Naive thymus-derived CD8-positive, alpha-beta T cell (primary cell): ENCODE measurements at regions not wholly inside any gene's neighbourhood (a gene's known extent, or its start where the extent isn't known, plus 50 kb on each side); places are given as distances from the start of the nearest gene placed in this dataset.

Experiments used
- ATAC-seq, 2 donors: fragments of 150-1000 bp; cut with Tn5 transposase in 1 of 2; sonication (Bioruptor Pico), chemical (Tn5 transposase) in 1 of 2; 1 replicate in 1 of 2; 2 replicates in 1 of 2; pipeline ENCODE4 v1.10.0; 2021; ENCODE audit warnings: mild to moderate bottlenecking in 2 of 2, moderate library complexity in 2 of 2
- POLR2A ChIA-PET: fragments of 350-600 bp; sonication (Branson Sonifier 250); formaldehyde crosslinking; loops from one replicate; lab custom pipeline; 2021; ENCODE audit warnings: antibody characterized with exemption; lab: Charles Lee
- DNase-seq, 10 donors: peaks; one replicate each; pipeline versions ENCODE4 v3.0.0 to v3.0.0-alpha.2; 2020 to 2022
- H3K27ac Mint-ChIP-seq, 10 donors: one replicate each; pipeline ENCODE4 v1.8.0; 2020 to 2022; ENCODE audit warnings: mild to moderate bottlenecking in 10 of 10, mixed read lengths in 10 of 10, moderate library complexity in 4 of 10, inconsistent platforms in 1 of 10
- H3K27me3 Mint-ChIP-seq, 5 donors: one replicate each; pipeline ENCODE4 v1.8.0; 2021 to 2022; ENCODE audit warnings: mixed read lengths in 5 of 5
- H3K36me3 Mint-ChIP-seq, 3 donors: one replicate each; pipeline ENCODE4 v1.8.0; 2020 to 2022; ENCODE audit warnings: mixed read lengths in 3 of 3, mild to moderate bottlenecking in 2 of 3, inconsistent platforms in 1 of 3
- H3K4me1 Mint-ChIP-seq, 4 donors: one replicate each; pipeline ENCODE4 v1.8.0; 2021 to 2022; ENCODE audit warnings: mixed read lengths in 4 of 4
- H3K4me3 Mint-ChIP-seq, 10 donors: one replicate each; pipeline ENCODE4 v1.8.0; 2020 to 2022; ENCODE audit warnings: mild to moderate bottlenecking in 10 of 10, mixed read lengths in 10 of 10, moderate library complexity in 6 of 10, inconsistent platforms in 1 of 10
- H3K9me3 Mint-ChIP-seq, 9 donors: one replicate each; pipeline ENCODE4 v1.8.0; 2020 to 2022; ENCODE audit warnings: mixed read lengths in 9 of 9, mild to moderate bottlenecking in 3 of 9, inconsistent platforms in 1 of 9, moderate library complexity in 1 of 9

DNA sequence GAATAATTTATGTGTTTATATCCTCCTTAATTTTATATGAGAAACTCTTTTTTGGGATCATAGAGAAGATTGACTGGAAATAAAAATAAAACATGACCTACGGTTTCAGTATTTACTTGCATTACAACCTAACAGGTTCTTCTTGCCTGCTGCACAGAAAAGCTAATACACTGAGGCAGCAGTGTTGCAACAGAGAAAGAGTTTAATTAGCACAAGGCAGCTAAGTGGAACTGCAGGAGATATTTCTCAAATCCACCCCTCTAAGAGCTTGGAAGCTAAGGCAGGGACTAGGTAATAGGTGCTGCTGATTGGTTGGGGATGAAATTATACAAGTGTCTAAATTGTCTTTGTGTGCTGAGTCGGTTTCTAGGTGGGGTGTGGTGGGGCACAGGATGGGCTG is 380.9 kb downstream of the DIRAS2 start:
- DNase-seq (no peak), ATAC-seq (no peak)
- Mint-ChIP-seq H3K36me3 (peaks cover 0 to 12% (median 0%) of the 10 kb centered on the region in 3 donors), H3K9me3 (peaks cover 0 to 22% (median 15%) of the 10 kb centered on the region in 9 donors), H3K27me3 (peaks cover 10 to 20% (median 17%) of the 10 kb centered on the region in 5 donors), H3K27ac (no peak overlapping the region), H3K4me3 (no peak overlapping the region), H3K4me1 (no peaks in the 10 kb centered on the region)
- POLR2A ChIA-PET: no interaction called here

GRCh38 chr9:90268613-90269012 is 374.0 kb downstream of the DIRAS2 start:
- H3K36me3 Mint-ChIP-seq: no peaks in the 10 kb centered on the region
- no peak for DNase-seq
- POLR2A ChIA-PET: no interaction called here
- ATAC-seq: no peak
- H3K27ac Mint-ChIP-seq: no peak overlapping the region
- H3K27me3 Mint-ChIP-seq: peaks cover 12 to 26% (median 19%) of the 10 kb centered on the region in 5 donors
- no peaks in the 10 kb centered on the region for H3K9me3 Mint-ChIP-seq
- H3K4me3 Mint-ChIP-seq: no peak overlapping the region
- no peaks in the 10 kb centered on the region for H3K4me1 Mint-ChIP-seq

- H3K27me3 Mint-ChIP-seq: peaks cover 11 to 30% (median 22%) of the 10 kb centered on the region in 5 donors
- ATAC-seq: no peak
- H3K36me3 Mint-ChIP-seq: no peaks in the 10 kb centered on the region
- POLR2A ChIA-PET: no interaction called here
- H3K4me1 Mint-ChIP-seq: no peaks in the 10 kb centered on the region
- H3K9me3 Mint-ChIP-seq: no peaks in the 10 kb centered on the region
- no peak overlapping the region for H3K4me3 Mint-ChIP-seq
- no peak for DNase-seq
- no peak overlapping the region for H3K27ac Mint-ChIP-seq
Observed at GRCh38 chr9:90271707-90272106, 370.9 kb downstream of the DIRAS2 start.

DNA sequence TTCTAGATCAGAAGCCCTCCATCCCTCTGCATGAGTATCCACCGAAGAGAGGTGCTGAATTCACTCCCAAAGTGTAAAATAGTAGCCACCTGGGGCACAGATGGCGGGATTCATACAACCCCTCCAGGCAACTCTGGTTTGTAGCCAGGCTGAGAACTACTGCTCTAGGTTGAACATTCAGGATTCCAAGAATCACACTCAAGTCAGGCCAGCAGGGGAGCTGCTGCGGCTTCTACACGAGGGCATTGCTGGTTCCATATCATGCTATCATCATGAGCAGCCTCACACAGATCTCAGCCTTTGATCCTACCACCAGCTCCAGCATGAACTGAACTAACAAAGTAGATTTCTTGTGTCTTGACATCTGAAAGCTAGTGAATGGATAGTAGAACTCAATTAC is 367.9 kb downstream of the DIRAS2 start:
- H3K27me3 Mint-ChIP-seq: peaks cover 10 to 42% (median 22%) of the 10 kb centered on the region in 5 donors
- no peak overlapping the region for H3K27ac Mint-ChIP-seq
- DNase-seq (no peak), ATAC-seq (no peak)
- POLR2A ChIA-PET: no interaction called here
- no peak overlapping the region for H3K4me3 Mint-ChIP-seq
- H3K9me3 Mint-ChIP-seq: no peaks in the 10 kb centered on the region
- H3K36me3 Mint-ChIP-seq: no peaks in the 10 kb centered on the region
- no peaks in the 10 kb centered on the region for H3K4me1 Mint-ChIP-seq

- Mint-ChIP-seq H3K27me3 (peaks cover 1 to 9% (median 4%) of the 10 kb centered on the region in 5 donors), H3K9me3 (no peaks in the 10 kb centered on the region), H3K4me3 (no peak overlapping the region), H3K4me1 (no peaks in the 10 kb centered on the region), H3K27ac (no peak overlapping the region), H3K36me3 (no peaks in the 10 kb centered on the region)
- DNase-seq (no peak), ATAC-seq (no peak)
- POLR2A ChIA-PET: no interaction called here
Observed at GRCh38 chr9:90285946-90286345, 356.7 kb downstream of the DIRAS2 start.

DNA sequence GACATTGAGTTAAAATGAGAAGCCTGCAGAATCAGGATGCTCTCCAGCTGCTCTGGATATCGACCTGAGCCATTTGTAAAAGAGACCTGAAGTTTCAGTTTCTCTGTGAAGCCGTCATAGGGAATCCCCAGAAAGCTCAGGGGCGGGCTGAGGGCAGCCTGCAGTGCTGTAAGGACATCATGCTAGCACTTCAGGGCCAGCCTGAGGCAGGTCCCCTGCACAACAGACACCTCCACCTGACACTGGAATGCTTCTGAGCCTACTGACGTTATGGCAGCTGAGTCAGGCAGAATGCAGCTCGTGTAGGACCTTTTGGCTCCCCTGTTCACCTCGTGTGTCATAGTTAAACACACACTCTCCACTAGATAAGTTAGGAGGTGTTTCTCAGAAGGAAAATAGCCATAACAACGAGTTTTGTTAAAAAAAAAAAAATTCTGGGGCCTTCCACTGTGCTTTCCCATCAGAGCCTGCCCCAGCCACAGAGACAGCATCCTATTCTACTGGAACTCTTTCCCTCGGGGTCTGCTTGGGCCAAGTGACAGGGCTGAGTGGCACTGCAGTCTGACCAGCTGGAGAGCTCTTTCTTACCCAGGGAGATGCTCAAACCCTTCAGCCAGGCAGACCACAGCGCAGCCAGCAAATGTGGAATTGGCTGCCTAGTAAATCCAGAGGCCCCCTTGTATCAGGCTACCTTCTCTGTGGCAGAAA is 354.9 kb downstream of the DIRAS2 start:
- Mint-ChIP-seq H3K9me3 (no peaks in the 10 kb centered on the region), H3K4me3 (no peak overlapping the region), H3K4me1 (no peaks in the 10 kb centered on the region), H3K36me3 (no peaks in the 10 kb centered on the region), H3K27me3 (peaks cover 1 to 9% (median 4%) of the 10 kb centered on the region in 5 donors), H3K27ac (no peak overlapping the region)
- ATAC-seq (no peak), DNase-seq (no peak)
- POLR2A ChIA-PET: no interaction called here

GRCh38 chr9:90288275-90288639 is 354.4 kb downstream of the DIRAS2 start:
- DNase-seq: no peak
- Mint-ChIP-seq H3K9me3 (no peaks in the 10 kb centered on the region), H3K4me1 (no peaks in the 10 kb centered on the region), H3K27me3 (peaks cover 4 to 9% (median 4%) of the 10 kb centered on the region in 5 donors), H3K4me3 (no peak overlapping the region), H3K36me3 (no peaks in the 10 kb centered on the region), H3K27ac (no peak overlapping the region)
- POLR2A ChIA-PET: no interaction called here
- ATAC-seq: no peak

DNA sequence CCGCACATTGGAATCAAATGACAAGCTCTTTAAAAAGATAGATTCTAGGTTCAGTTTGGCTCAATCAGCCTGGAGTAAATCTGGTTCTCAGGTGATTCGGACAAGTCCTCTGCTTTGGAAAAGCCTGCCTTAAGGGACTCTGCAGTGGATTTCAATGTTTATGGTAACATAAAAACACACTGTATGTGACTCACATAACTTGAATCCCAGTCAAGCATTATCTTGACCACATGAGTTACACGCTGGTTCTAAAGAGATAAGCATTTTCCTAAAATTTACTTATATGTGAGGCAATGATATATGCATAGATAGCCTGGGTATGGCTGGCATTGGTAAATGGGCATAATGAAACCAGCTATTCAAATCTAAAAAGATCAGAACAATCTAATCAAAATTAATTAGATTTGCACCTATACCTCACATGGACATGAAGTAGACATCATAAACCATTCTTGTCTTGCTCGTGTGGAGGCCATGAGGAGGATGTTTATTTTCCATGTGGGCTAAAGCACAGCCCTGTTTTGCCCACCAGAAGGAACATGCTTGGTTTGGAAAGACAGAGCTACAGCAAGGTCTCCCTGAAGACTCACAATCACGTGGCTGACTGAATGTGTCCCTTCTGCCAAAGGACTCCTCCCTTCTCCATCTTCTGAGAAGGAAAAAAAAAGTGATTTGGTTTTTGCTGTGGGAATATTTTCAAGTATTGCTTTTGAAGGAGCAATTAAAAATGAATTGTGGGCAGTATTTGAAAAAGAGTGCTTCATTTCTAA is 351.7 kb downstream of the DIRAS2 start:
- ATAC-seq: no peak
- H3K4me3 Mint-ChIP-seq: no peak overlapping the region
- H3K27me3 Mint-ChIP-seq: peaks cover 4 to 12% (median 6%) of the 10 kb centered on the region in 5 donors
- POLR2A ChIA-PET: no interaction called here
- H3K4me1 Mint-ChIP-seq: no peaks in the 10 kb centered on the region
- H3K9me3 Mint-ChIP-seq: no peaks in the 10 kb centered on the region
- no peaks in the 10 kb centered on the region for H3K36me3 Mint-ChIP-seq
- DNase-seq: no peak
- H3K27ac Mint-ChIP-seq: no peak overlapping the region

DNA sequence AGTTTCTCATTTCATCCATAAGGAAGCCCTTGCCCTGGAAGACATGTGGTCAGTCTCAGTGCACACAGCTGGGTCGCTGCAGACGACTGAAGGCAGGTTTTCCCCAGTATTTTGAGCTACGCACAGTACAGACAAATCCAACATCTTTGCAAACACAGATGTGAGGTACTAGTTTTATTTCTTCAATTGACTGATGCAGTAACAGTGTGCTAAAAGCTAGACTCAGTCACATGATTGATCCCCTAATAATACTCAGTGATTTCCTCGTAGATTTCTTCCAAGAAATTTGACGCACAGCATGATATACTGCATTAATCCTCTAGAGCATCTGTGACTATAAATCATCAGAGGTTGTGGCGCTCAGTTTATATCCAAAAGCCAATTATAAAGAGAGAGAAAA is 346.1 kb downstream of the DIRAS2 start:
- POLR2A ChIA-PET: no interaction called here
- H3K9me3 Mint-ChIP-seq: no peaks in the 10 kb centered on the region
- H3K4me1 Mint-ChIP-seq: no peaks in the 10 kb centered on the region
- no peaks in the 10 kb centered on the region for H3K36me3 Mint-ChIP-seq
- H3K27ac Mint-ChIP-seq: no peak overlapping the region
- no peak for DNase-seq
- H3K4me3 Mint-ChIP-seq: no peak overlapping the region
- peaks cover 4 to 18% (median 6%) of the 10 kb centered on the region in 5 donors for H3K27me3 Mint-ChIP-seq
- no peak for ATAC-seq

DNA sequence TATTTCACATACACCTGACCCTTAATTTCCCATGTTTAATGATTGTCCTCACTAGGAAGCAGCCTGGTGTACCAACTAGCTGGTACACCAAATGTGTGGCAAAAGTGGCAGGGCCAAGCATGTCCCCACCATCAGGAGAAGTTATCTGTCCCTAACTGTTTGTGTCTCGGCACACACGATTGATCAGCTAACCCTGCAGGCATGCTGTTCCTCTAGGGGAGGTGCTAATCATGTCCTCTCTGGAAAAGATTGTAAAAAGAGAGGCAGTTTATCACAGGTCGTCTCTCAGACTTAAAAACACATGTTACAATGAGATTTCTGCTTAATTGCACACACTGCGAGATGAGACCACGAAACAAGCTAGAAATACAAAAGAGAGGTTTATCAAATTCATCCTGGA is 342.7 kb downstream of the DIRAS2 start:
- no peaks in the 10 kb centered on the region for H3K36me3 Mint-ChIP-seq
- H3K9me3 Mint-ChIP-seq: no peaks in the 10 kb centered on the region
- POLR2A ChIA-PET: no interaction called here
- H3K27me3 Mint-ChIP-seq: peaks cover 5 to 47% (median 24%) of the 10 kb centered on the region in 5 donors
- H3K27ac Mint-ChIP-seq: no peak overlapping the region
- no peaks in the 10 kb centered on the region for H3K4me1 Mint-ChIP-seq
- ATAC-seq (no peak), DNase-seq (no peak)
- no peak overlapping the region for H3K4me3 Mint-ChIP-seq

DNA sequence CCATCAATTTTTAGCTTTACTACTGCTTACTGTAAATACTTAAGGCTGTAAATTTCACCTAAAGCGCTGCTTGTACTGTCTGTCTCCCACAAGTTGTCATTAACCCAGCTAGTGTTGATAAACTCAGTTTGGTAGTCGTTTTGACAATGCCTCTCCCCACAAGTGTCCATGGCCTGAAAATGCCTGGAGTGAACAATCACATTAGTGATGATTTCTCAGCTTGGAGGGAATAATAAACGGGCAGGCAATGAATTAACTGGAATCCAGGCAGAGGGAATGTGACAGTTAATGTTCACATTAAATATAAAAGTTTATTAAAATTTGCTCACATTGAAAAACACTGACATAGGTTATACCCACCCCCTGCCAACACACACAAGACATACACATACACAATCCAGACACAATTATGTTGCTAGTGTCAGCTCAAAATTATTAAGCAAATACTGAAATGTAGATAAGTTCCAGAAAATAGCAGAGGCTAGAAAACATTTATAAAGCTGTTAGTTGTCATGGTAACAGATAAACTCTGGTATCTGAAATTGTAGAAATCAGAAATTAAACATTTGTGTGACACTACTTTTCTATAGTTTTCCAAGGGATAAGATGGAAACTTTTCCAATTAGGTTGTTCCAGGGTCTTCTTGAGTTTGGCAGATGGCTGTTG is 341.9 kb downstream of the DIRAS2 start:
- Mint-ChIP-seq H3K4me1 (no peaks in the 10 kb centered on the region), H3K27me3 (peaks cover 8 to 54% (median 29%) of the 10 kb centered on the region in 5 donors), H3K36me3 (no peaks in the 10 kb centered on the region), H3K4me3 (no peak overlapping the region), H3K27ac (no peak overlapping the region), H3K9me3 (no peaks in the 10 kb centered on the region)
- no peak for DNase-seq
- POLR2A ChIA-PET: no interaction called here
- no peak for ATAC-seq

- Mint-ChIP-seq H3K4me3 (no peak overlapping the region), H3K27ac (no peak overlapping the region), H3K36me3 (no peaks in the 10 kb centered on the region), H3K4me1 (no peaks in the 10 kb centered on the region), H3K9me3 (no peaks in the 10 kb centered on the region), H3K27me3 (peaks cover 8 to 54% (median 31%) of the 10 kb centered on the region in 5 donors)
- POLR2A ChIA-PET: no interaction called here
- no peak for ATAC-seq
- no peak for DNase-seq
Observed at GRCh38 chr9:90301277-90301653, 341.4 kb downstream of the DIRAS2 start.

GRCh38 chr9:90303655-90304054 is 339.0 kb downstream of the DIRAS2 start:
- DNase-seq (no peak), ATAC-seq (no peak)
- H3K36me3 Mint-ChIP-seq: no peaks in the 10 kb centered on the region
- no peak overlapping the region for H3K27ac Mint-ChIP-seq
- H3K27me3 Mint-ChIP-seq: peaks cover 8 to 48% (median 29%) of the 10 kb centered on the region in 5 donors
- POLR2A ChIA-PET: no interaction called here
- no peaks in the 10 kb centered on the region for H3K4me1 Mint-ChIP-seq
- H3K9me3 Mint-ChIP-seq: no peaks in the 10 kb centered on the region
- no peak overlapping the region for H3K4me3 Mint-ChIP-seq
